Neural cell (in vitro differentiated cells): ENCODE measurements at regions not wholly inside any gene's neighbourhood (a gene's known extent, or its start where the extent isn't known, plus 50 kb on each side); places are given as distances from the start of the nearest gene placed in this dataset.

Source experiments
- H2AFZ ChIP-seq: fragments of 200-600, 300-800 bp; sonication (generic), shearing (Covaris generic); 2 replicates; pipeline ENCODE4 v1.6.0; 2014; ENCODE audit warnings: low read depth, mild to moderate bottlenecking, antibody characterized with exemption, low read length, moderate library complexity
- H3F3A ChIP-seq: fragments of 200-600 bp; shearing (Covaris generic); 2 replicates; pipeline ENCODE4 v1.6.1; 2016; ENCODE audit warnings: mild to moderate bottlenecking, moderate library complexity, mixed read lengths, antibody characterized with exemption, low read length; ENCODE audit not compliant: insufficient read depth, poor library complexity, severe bottlenecking
- H3K27ac ChIP-seq: fragments of 200-600, 300-800 bp; sonication (generic), shearing (Covaris generic); 2 replicates; pipeline ENCODE4 v1.5.1; 2014; ENCODE audit warnings: mild to moderate bottlenecking, low read length, moderate library complexity
- H3K27me3 ChIP-seq: fragments of 300-800, 200-600 bp; sonication (generic), shearing (Covaris generic); 2 replicates; pipeline ENCODE4 v1.6.0; 2014; ENCODE audit warnings: mild to moderate bottlenecking, low read depth, low read length, moderate library complexity; ENCODE audit not compliant: insufficient read depth
- H3K36me3 ChIP-seq: fragments of 300-800, 200-600 bp; sonication (generic), shearing (Covaris generic); 2 replicates; pipeline ENCODE4 v1.5.1; 2014; ENCODE audit warnings: mild to moderate bottlenecking, antibody characterized with exemption, low read length, moderate library complexity; ENCODE audit not compliant: insufficient read depth
- H3K4me2 ChIP-seq: fragments of 300-800, 200-600 bp; sonication (generic), shearing (Covaris generic); 2 replicates; pipeline ENCODE4 v1.6.0; 2014; ENCODE audit warnings: mild to moderate bottlenecking, low read length
- H3K4me3 ChIP-seq: fragments of 300-800, 200-600 bp; sonication (generic), shearing (Covaris generic); 2 replicates; pipeline ENCODE4 v1.5.1; 2014; ENCODE audit warnings: mild to moderate bottlenecking, low read length, moderate library complexity
- H3K79me2 ChIP-seq: fragments of 200-600 bp; shearing (Covaris generic); replicated peaks from 2 replicates; pipeline ENCODE4 v1.6.0; 2014; ENCODE audit warnings: mild to moderate bottlenecking, low read length, moderate library complexity; ENCODE audit not compliant: insufficient read depth
- H3K9ac ChIP-seq: fragments of 300-800, 200-600 bp; sonication (generic), shearing (Covaris generic); 2 replicates; pipeline ENCODE4 v1.6.1; 2016; ENCODE audit warnings: mild to moderate bottlenecking, low read length, mixed read lengths
- H3K9me2 ChIP-seq: fragments of 200-600 bp; shearing (Covaris generic); 2 replicates; pipeline ENCODE4 v1.6.1; 2016; ENCODE audit warnings: mild to moderate bottlenecking, low read length, mixed read lengths; ENCODE audit not compliant: insufficient read depth
- H3K9me3 ChIP-seq: fragments of 200-600, 300-800 bp; sonication (generic), shearing (Covaris generic); 2 replicates; pipeline ENCODE4 v1.6.1; 2016; ENCODE audit warnings: mild to moderate bottlenecking, mixed run types, low read length, moderate library complexity, mixed read lengths
- H4K20me1 ChIP-seq: fragments of 200-600 bp; shearing (Covaris generic); 2 replicates; pipeline ENCODE4 v1.6.1; 2016; ENCODE audit warnings: mild to moderate bottlenecking, mixed run types; ENCODE audit not compliant: insufficient read depth
- CTCF ChIP-seq: fragments of 450-650 bp; IDR thresholded peaks from 2 replicates; pipeline ENCODE4 v1.5.1; 2014; ENCODE audit warnings: antibody characterized with exemption, mild to moderate bottlenecking, moderate library complexity; ENCODE audit not compliant: poor library complexity, severe bottlenecking
- EP300 ChIP-seq: fragments of 450-650 bp; conservative IDR thresholded peaks from 2 replicates; pipeline ENCODE4 v1.6.1; 2014; ENCODE audit warnings: antibody characterized with exemption, mild to moderate bottlenecking, moderate library complexity; ENCODE audit not compliant: poor library complexity, severe bottlenecking
- EZH2 ChIP-seq: fragments of 200-600, 300-800 bp; shearing (Covaris generic), sonication (generic); IDR thresholded peaks from 2 replicates; pipeline ENCODE4 v1.6.1; 2014; ENCODE audit warnings: antibody characterized with exemption, low read length, borderline replicate concordance, mild to moderate bottlenecking; ENCODE audit not compliant: insufficient read depth, poor library complexity, severe bottlenecking
- MXI1 ChIP-seq: fragments of 450-650 bp; conservative IDR thresholded peaks from 2 replicates; pipeline ENCODE4 v1.6.1; 2014; ENCODE audit warnings: antibody characterized with exemption, mild to moderate bottlenecking; ENCODE audit not compliant: poor library complexity, severe bottlenecking
- POLR2AphosphoS5 ChIP-seq: IDR thresholded peaks from 2 replicates; pipeline ENCODE4 v1.6.1; 2012
- RAD21 ChIP-seq: fragments of 450-650 bp; conservative IDR thresholded peaks from 2 replicates; pipeline ENCODE4 v1.6.1; 2014; ENCODE audit warnings: antibody characterized with exemption, mild to moderate bottlenecking, moderate library complexity
- REST ChIP-seq: IDR thresholded peaks from 2 replicates; pipeline ENCODE4 v1.6.1; 2012; ENCODE audit warnings: borderline replicate concordance
- SMC3 ChIP-seq: fragments of 450-650 bp; conservative IDR thresholded peaks from 2 replicates; pipeline ENCODE4 v1.6.1; 2014; ENCODE audit warnings: antibody characterized with exemption, mild to moderate bottlenecking, moderate library complexity; ENCODE audit not compliant: poor library complexity
- TAF1 ChIP-seq: IDR thresholded peaks from 2 replicates; pipeline ENCODE4 v1.6.1; 2012; ENCODE audit warnings: low read depth

GRCh38 chr4:29082684-29083083, 1637.5 kb upstream of the PCDH7 start:
- H3K36me3 ChIP-seq: no peaks in the 10 kb centered on the region
- no peaks in the 10 kb centered on the region for H4K20me1 ChIP-seq
- TF ChIP-seq RAD21 (no peak), TAF1 (no peak), EP300 (no peak), CTCF (no peak), REST (no peak), SMC3 (no peak), MXI1 (no peak), POLR2AphosphoS5 (no peak)
- no peaks in the 10 kb centered on the region for H3K27me3 ChIP-seq
- no peak overlapping the region for H3K4me3 ChIP-seq
- H3K4me2 ChIP-seq: no peak overlapping the region
- no peak overlapping the region for H3K9ac ChIP-seq
- no peak overlapping the region for H3K27ac ChIP-seq
- no peaks in the 10 kb centered on the region for H3K9me3 ChIP-seq
- H3K79me2 ChIP-seq: no peaks in the 10 kb centered on the region
- no peaks in the 10 kb centered on the region for H3K9me2 ChIP-seq
- no peak overlapping the region for H2AFZ ChIP-seq
- no peaks in the 10 kb centered on the region for H3F3A ChIP-seq

- Histone ChIP-seq H3K4me3 (no peak overlapping the region), H3K27ac (no peak overlapping the region), H3K9me3 (no peaks in the 10 kb centered on the region), H3K9me2 (no peaks in the 10 kb centered on the region), H3K36me3 (no peaks in the 10 kb centered on the region), H2AFZ (no peak overlapping the region), H4K20me1 (no peaks in the 10 kb centered on the region), H3K9ac (no peak overlapping the region), H3K4me2 (no peak overlapping the region), H3F3A (no peaks in the 10 kb centered on the region), H3K27me3 (no peaks in the 10 kb centered on the region), H3K79me2 (no peaks in the 10 kb centered on the region)
- TF ChIP-seq RAD21 (no peak), SMC3 (no peak), REST (no peak), POLR2AphosphoS5 (no peak), EP300 (no peak), TAF1 (no peak), CTCF (no peak), EZH2 (no peak), MXI1 (no peak)
Measured at GRCh38 chr4:29085748-29086147, 1634.4 kb upstream of the PCDH7 start.
